Epithelial cell of esophagus (primary cell): ENCODE measurements at regions not wholly inside any gene's neighbourhood (a gene's known extent, or its start where the extent isn't known, plus 50 kb on each side); places are given as distances from the start of the nearest gene placed in this dataset.

ENCODE experiments used
- DNase-seq: peaks from one replicate; pipeline ENCODE4 v3.0.0; 2010; ENCODE audit warnings: low read depth
- H3K4me3 ChIP-seq: 2 replicates; pipeline ENCODE4 v1.5.1; 2011; ENCODE audit warnings: mild to moderate bottlenecking, low read length, control low read depth
- CTCF ChIP-seq: IDR thresholded peaks from 2 replicates; pipeline ENCODE4 v1.5.1; 2011; ENCODE audit warnings: low read depth, mild to moderate bottlenecking, low read length, control low read depth, inconsistent platforms; ENCODE audit not compliant: insufficient read depth; ENCODE audit errors: missing control alignments

GRCh38 chr2:171235262-171235881 is 74.7 kb upstream of the TLK1 start:
- no peak for TF ChIP-seq CTCF
- no peak overlapping the region for H3K4me3 ChIP-seq
- peak; percentile 42 for DNase-seq

GRCh38 chr2:171230176-171230575 is 69.5 kb upstream of the TLK1 start:
- no peak for DNase-seq
- TF ChIP-seq CTCF: no peak
- H3K4me3 ChIP-seq: no peak overlapping the region

- TF ChIP-seq CTCF: no peak
- H3K4me3 ChIP-seq: no peak overlapping the region
- DNase-seq: no peak
These were observed 68.1 kb upstream of the TLK1 start for GRCh38 chr2:171228826-171229225.

GRCh38 chr2:171227066-171227782 is 66.5 kb upstream of the TLK1 start:
- peak; percentile 80 for DNase-seq
- TF ChIP-seq CTCF: no peak

GRCh38 chr2:171226461-171226860 is 65.8 kb upstream of the TLK1 start:
- no peak for TF ChIP-seq CTCF
- no peak overlapping the region for H3K4me3 ChIP-seq
- DNase-seq: no peak

More at GRCh38 chr2:171227066-171227782, 66.5 kb upstream of the TLK1 start:
- no peak overlapping the region for H3K4me3 ChIP-seq

- H3K4me3 ChIP-seq: no peak overlapping the region
- no peak for TF ChIP-seq CTCF
- DNase-seq: no peak
These were observed 65.3 kb upstream of the TLK1 start for GRCh38 chr2:171225989-171226388.
